Islet precursor cell (in vitro differentiated cells): ENCODE measurements at regions not wholly inside any gene's neighbourhood (a gene's known extent, or its start where the extent isn't known, plus 50 kb on each side); places are given as distances from the start of the nearest gene placed in this dataset.
"Not testable (repeated sequence)": the region's sequence is repeated elsewhere in the genome, so short reads cannot be mapped to it uniquely, and the experiment has no call there.

Experiments used
- DNase-seq: peaks from one replicate; pipeline ENCODE4 v3.0.0-alpha.2; 2018

- no peak for DNase-seq
Observed at GRCh38 chr3:28972921-28973320, 307.9 kb upstream of the RBMS3 start.

- DNase-seq: no peak
Observed at GRCh38 chr3:28973609-28974008, 307.3 kb upstream of the RBMS3 start.

GRCh38 chr3:28978092-28978491 is 302.8 kb upstream of the RBMS3 start:
- no peak for DNase-seq

- no peak for DNase-seq
Observed at GRCh38 chr3:28980131-28980530, 300.7 kb upstream of the RBMS3 start.

- no peak for DNase-seq
Observed at GRCh38 chr3:28980631-28981030, 300.2 kb upstream of the RBMS3 start.

GRCh38 chr3:28982906-28983305 is 298.0 kb upstream of the RBMS3 start:
- DNase-seq: no peak

GRCh38 chr3:28986922-28987321 is 293.9 kb upstream of the RBMS3 start:
- no peak for DNase-seq

- DNase-seq: no peak
Observed at GRCh38 chr3:28989646-28990089, 291.2 kb upstream of the RBMS3 start.

- DNase-seq: no peak
Observed at GRCh38 chr3:28994161-28994905, 286.5 kb upstream of the RBMS3 start.

- DNase-seq: no peak
Observed at GRCh38 chr3:29004885-29005599, 275.8 kb upstream of the RBMS3 start.

GRCh38 chr3:29005862-29006261 is 275.0 kb upstream of the RBMS3 start:
- DNase-seq: no peak

GRCh38 chr3:29011441-29011840 is 269.4 kb upstream of the RBMS3 start:
- no peak for DNase-seq

- DNase-seq: no peak
Observed at GRCh38 chr3:29011966-29012365, 268.9 kb upstream of the RBMS3 start.

GRCh38 chr3:29022976-29023375 is 257.9 kb upstream of the RBMS3 start:
- no peak for DNase-seq

GRCh38 chr3:29026286-29026685 is 254.6 kb upstream of the RBMS3 start:
- DNase-seq: no peak

- no peak for DNase-seq
Observed at GRCh38 chr3:29026959-29027358, 253.9 kb upstream of the RBMS3 start.

- not testable (repeated sequence) for DNase-seq
Observed at GRCh38 chr3:29031175-29031574, 249.7 kb upstream of the RBMS3 start.

GRCh38 chr3:29033511-29033910 is 247.4 kb upstream of the RBMS3 start:
- no peak for DNase-seq

GRCh38 chr3:29050155-29050554 is 230.7 kb upstream of the RBMS3 start:
- DNase-seq: no peak

- peak; percentile 88 for DNase-seq
Observed at GRCh38 chr3:29057326-29057725, 223.5 kb upstream of the RBMS3 start.

- no peak for DNase-seq
Observed at GRCh38 chr3:29064085-29064484, 216.8 kb upstream of the RBMS3 start.

GRCh38 chr3:29065211-29065785 is 215.6 kb upstream of the RBMS3 start:
- DNase-seq: peak; percentile 95

GRCh38 chr3:29067007-29067406 is 213.9 kb upstream of the RBMS3 start:
- DNase-seq: no peak
